Mesenteric fat pad (tissue), 1 donor: ENCODE measurements at regions not wholly inside any gene's neighbourhood (a gene's known extent, or its start where the extent isn't known, plus 50 kb on each side); places are given as distances from the start of the nearest gene placed in this dataset.
"Not testable (repeated sequence)": the region's sequence is repeated elsewhere in the genome, so short reads cannot be mapped to it uniquely, and the experiment has no call there.

Experiments used
- DNase-seq: peaks from one replicate; pipeline ENCODE4 v3.0.0-alpha.2; 2020; ENCODE audit warnings: low spot score
- donor health status: DM: yes; HTN: yes; CAD: no.

GRCh38 chr4:128455480-128455879 lies 167.9 kb upstream of the PGRMC2 start:
- no peak for DNase-seq

- no peak for DNase-seq
Observed at GRCh38 chr4:128454881-128455280, 167.3 kb upstream of the PGRMC2 start.

- DNase-seq = no peak
Observed at GRCh38 chr4:128454281-128454871, 166.8 kb upstream of the PGRMC2 start.

GRCh38 chr4:128452415-128452814 lies 164.8 kb upstream of the PGRMC2 start:
- DNase-seq = no peak

GRCh38 chr4:128451270-128451905 lies 163.8 kb upstream of the PGRMC2 start:
- DNase-seq = no peak

GRCh38 chr4:128450326-128451120 lies 162.9 kb upstream of the PGRMC2 start:
- no peak for DNase-seq

GRCh38 chr4:128449251-128449650 lies 161.6 kb upstream of the PGRMC2 start:
- no peak for DNase-seq

- no peak for DNase-seq
Observed at GRCh38 chr4:128444544-128445302, 157.1 kb upstream of the PGRMC2 start.

GRCh38 chr4:128440923-128441322 lies 153.3 kb upstream of the PGRMC2 start:
- DNase-seq = no peak

- not testable (repeated sequence) for DNase-seq
Observed at GRCh38 chr4:128437023-128437422, 149.4 kb upstream of the PGRMC2 start.

- DNase-seq = not testable (repeated sequence)
Observed at GRCh38 chr4:128429023-128429613, 141.5 kb upstream of the PGRMC2 start.

GRCh38 chr4:128428397-128428796 lies 140.8 kb upstream of the PGRMC2 start:
- no peak for DNase-seq

GRCh38 chr4:128427832-128428366 lies 140.3 kb upstream of the PGRMC2 start:
- no peak for DNase-seq

GRCh38 chr4:128424527-128425497 lies 137.2 kb upstream of the PGRMC2 start:
- no peak for DNase-seq

GRCh38 chr4:128422296-128422695 lies 134.7 kb upstream of the PGRMC2 start:
- not testable (repeated sequence) for DNase-seq

- no peak for DNase-seq
Observed at GRCh38 chr4:128416921-128417320, 129.3 kb upstream of the PGRMC2 start.

GRCh38 chr4:128410037-128410436 lies 122.4 kb upstream of the PGRMC2 start:
- no peak for DNase-seq

GRCh38 chr4:128403586-128403985 lies 116.0 kb upstream of the PGRMC2 start:
- DNase-seq = no peak

GRCh38 chr4:128394778-128395177 lies 107.2 kb upstream of the PGRMC2 start:
- no peak for DNase-seq
